ENCODE measurements at regions not wholly inside any gene's neighbourhood (a gene's known extent, or its start where the extent isn't known, plus 50 kb on each side); places are given as distances from the start of the nearest gene placed in this dataset.
"Not testable (repeated sequence)": the region's sequence is repeated elsewhere in the genome, so short reads cannot be mapped to it uniquely, and the experiment has no call there.

DNA sequence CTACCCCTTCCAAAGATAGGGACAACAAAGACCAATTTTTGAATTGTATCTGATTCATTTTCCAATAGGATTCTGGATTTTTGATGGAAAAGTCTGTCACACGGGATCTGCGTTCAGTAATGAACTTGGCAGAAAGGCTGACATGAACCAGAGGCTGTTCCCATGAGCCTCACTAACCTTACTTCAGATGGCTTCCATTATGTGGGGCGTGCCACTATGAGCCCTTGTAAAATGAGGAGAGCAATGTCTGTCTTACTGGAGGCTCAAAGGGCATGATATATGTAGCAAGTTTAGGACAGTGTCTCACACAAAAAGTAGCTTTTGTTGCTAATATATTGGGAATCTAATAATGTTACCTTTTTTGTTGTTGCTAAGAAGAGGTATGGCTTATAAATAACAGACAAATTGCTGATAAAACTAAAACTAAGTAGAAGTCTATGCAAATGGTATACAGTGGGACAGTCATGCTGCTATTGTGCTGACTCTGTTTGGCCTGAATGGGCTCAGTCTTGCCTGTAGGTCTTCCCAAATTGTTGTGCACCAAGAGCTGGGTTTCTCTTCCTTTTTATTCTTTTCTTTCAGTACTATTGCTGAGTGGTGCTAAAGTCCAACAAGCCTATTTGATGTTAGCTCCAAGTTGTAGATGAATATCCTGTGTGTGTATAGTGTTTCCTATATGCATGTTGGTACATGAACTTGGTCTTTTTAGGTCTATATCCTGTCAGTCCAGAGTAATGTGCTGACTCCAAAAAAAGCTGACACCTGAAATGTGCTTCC, 132.1 kb downstream of the SPRY1 start:
- no peak overlapping the region for H3K27ac ChIP-seq
- ATAC-seq (no peak), DNase-seq (no peak), FAIRE-seq (no peak)
- H3K27me3 ChIP-seq, result no peaks in the 10 kb centered on the region
- intact Hi-C loops (cut with DNase I), result no loop called here
- no peaks in the 10 kb centered on the region for H3K36me3 ChIP-seq
- TF ChIP-seq, protein P1, sequence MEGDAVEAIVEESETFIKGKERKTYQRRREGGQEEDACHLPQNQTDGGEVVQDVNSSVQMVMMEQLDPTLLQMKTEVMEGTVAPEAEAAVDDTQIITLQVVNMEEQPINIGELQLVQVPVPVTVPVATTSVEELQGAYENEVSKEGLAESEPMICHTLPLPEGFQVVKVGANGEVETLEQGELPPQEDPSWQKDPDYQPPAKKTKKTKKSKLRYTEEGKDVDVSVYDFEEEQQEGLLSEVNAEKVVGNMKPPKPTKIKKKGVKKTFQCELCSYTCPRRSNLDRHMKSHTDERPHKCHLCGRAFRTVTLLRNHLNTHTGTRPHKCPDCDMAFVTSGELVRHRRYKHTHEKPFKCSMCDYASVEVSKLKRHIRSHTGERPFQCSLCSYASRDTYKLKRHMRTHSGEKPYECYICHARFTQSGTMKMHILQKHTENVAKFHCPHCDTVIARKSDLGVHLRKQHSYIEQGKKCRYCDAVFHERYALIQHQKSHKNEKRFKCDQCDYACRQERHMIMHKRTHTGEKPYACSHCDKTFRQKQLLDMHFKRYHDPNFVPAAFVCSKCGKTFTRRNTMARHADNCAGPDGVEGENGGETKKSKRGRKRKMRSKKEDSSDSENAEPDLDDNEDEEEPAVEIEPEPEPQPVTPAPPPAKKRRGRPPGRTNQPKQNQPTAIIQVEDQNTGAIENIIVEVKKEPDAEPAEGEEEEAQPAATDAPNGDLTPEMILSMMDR (IDR thresholded peaks at IDR 0.05), result no peak
- no peaks in the 10 kb centered on the region for H3K9me3 ChIP-seq
- no peak overlapping the region for H3K4me3 ChIP-seq
- H3K4me1 ChIP-seq, result no peaks in the 10 kb centered on the region
- 67 to 78% methylated on average over 3 of the region's 3 CpGs for WGBS, 2 donors

DNA sequence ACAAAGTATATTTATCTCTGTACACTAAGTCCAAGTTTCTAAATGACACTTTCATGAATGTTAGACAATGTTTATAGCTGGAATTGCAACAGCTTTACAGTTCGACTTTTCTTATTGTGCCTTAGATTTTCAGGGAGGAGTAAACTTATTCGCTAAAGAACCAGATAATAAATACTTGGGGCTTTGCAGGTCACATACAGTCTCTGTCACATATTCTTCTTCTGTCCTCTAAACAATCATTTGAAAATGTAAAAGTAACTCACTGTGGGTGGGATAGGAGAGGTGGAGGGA, 132.6 kb downstream of the SPRY1 start:
- 80 to 84% methylated on average over 2 of the region's 2 CpGs for WGBS, 2 donors
- no peak for DNase-seq
- Histone ChIP-seq H3K27ac (no peak overlapping the region), H3K9me3 (no peaks in the 10 kb centered on the region), H3K4me1 (no peaks in the 10 kb centered on the region), H3K4me3 (no peak overlapping the region), H3K27me3 (no peaks in the 10 kb centered on the region), H3K36me3 (no peaks in the 10 kb centered on the region)
- FAIRE-seq, result no peak
- TF ChIP-seq, protein P1 (IDR thresholded peaks at IDR 0.05), result no peak
- intact Hi-C loops (cut with DNase I), result no loop called here
- no peak for ATAC-seq

DNA sequence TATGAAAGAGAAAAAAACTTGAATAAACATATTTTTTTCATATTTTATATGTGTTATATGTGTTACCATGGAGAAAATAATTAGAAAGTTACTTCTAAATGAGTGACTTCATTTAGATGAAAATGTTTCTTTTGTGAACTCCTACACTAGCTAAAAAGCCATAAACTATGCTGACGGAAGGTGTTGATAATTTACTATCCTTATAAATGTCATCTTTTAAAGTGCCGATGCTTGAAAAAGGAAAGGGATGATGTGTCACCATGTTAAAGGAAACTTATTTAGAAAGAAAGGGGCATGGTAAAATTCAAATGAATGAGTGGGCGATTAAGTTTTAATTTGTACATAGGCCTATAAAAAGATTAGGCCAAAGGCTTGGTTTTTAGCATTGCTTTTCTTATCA, 133.8 kb downstream of the SPRY1 start:
- TF ChIP-seq, protein P1 (IDR thresholded peaks at IDR 0.05), result no peak
- Histone ChIP-seq H3K27me3 (no peaks in the 10 kb centered on the region), H3K4me3 (no peak overlapping the region), H3K4me1 (no peaks in the 10 kb centered on the region), H3K27ac (no peak overlapping the region), H3K36me3 (no peaks in the 10 kb centered on the region), H3K9me3 (no peaks in the 10 kb centered on the region)
- no peak for FAIRE-seq
- no peak for ATAC-seq
- intact Hi-C loops (cut with DNase I), result no loop called here
- no peak for DNase-seq
- WGBS, 2 donors, result 92% methylated on average over 3 of the region's 3 CpGs

DNA sequence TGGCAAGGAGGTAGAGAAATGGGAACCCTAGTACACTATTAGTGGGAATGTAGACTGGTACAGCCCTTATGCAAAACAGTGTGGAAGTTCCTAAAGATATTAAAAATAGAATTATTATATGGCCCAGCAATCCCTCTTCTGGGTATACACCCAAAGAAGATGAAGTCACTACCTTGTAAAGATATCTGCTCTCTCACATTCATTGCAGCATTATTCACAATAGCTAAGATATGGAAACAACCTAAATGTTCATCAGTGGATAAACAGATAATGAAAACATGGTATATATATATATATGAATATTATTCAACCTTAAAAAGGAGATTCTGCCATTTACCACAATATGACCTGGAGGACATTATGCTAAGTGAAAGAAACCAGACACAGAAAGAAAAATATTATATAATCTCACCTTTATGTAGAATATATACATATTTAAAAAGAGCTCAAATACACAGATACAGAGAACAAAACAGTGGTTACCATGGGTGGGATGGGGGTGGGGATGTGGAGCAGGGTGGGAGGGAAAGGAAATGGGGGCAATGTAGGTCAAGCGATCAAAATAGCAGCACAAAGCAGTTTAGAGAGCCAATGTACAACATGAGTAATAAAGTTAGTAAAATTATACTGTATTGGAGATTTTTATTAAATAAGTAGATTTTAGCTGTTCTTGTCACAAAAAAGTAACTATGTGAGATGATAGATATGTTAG, 138.6 kb downstream of the SPRY1 start:
- H3K4me1 ChIP-seq, result no peaks in the 10 kb centered on the region
- no peak overlapping the region for H3K4me3 ChIP-seq
- TF ChIP-seq, protein P1 (IDR thresholded peaks at IDR 0.05), result no peak
- no peak for DNase-seq
- H3K36me3 ChIP-seq, result no peaks in the 10 kb centered on the region
- no peaks in the 10 kb centered on the region for H3K9me3 ChIP-seq
- no peaks in the 10 kb centered on the region for H3K27me3 ChIP-seq
- no peak overlapping the region for H3K27ac ChIP-seq
- no peak for ATAC-seq
- 82 to 98% methylated on average over 1 of the region's 1 CpG for WGBS, 2 donors
- intact Hi-C loops (cut with DNase I), result no loop called here
- FAIRE-seq, result no peak

DNA sequence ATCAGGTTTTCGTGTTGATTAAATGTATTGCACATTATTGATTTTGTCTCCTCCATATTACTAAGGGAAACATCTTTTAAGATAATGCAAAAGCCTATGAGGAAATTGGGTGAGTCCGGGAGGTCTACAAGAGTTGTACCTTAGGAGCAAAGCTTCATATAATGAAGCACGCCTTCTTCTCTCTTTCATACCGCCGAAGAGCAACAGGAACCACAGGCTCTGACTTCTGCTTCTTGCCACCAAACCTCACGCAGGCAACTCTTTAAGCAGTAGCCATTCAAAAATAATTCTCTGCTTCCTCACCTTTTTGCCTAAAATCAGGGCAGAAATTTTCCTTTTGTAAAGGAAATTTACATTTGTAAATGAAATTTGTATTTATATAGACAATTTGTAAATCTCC, 139.6 kb downstream of the SPRY1 start:
- H3K27ac ChIP-seq, result no peak overlapping the region
- no peaks in the 10 kb centered on the region for H3K36me3 ChIP-seq
- no peaks in the 10 kb centered on the region for H3K9me3 ChIP-seq
- DNase-seq (no peak), ATAC-seq (no peak), FAIRE-seq (no peak)
- 80 to 81% methylated on average over 6 of the region's 6 CpGs for WGBS, 2 donors
- intact Hi-C loops (cut with DNase I), result no loop called here
- no peak overlapping the region for H3K4me3 ChIP-seq
- no peaks in the 10 kb centered on the region for H3K4me1 ChIP-seq
- TF ChIP-seq, protein P1 (IDR thresholded peaks at IDR 0.05), result no peak
- H3K27me3 ChIP-seq, result no peaks in the 10 kb centered on the region

DNA sequence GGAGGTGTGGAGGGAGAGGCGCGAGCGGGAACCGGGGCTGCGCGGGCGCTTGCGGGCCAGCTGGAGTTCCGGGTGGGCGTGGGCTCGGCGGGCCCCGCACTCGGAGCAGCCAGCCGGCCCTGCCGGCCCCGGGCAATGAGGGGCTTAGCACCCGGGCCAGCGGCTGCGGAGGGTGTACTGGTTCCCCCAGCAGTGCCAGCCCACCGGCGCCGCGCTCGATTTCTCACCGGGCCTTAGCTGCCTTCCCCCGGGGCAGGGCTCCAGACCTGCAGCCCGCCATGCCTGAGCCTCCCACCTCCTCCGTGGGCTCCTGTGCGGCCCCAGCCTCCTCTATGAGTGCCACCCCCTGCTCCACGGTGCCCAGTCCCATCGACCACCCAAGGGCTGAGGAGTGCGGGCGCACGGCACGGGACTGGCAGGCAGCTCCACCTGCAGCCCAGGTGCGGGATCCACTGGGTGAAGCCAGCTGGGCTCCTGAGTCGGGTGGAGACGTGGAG, 141.4 kb downstream of the SPRY1 start:
- H3K36me3 ChIP-seq; H3K9me3 ChIP-seq; ATAC-seq; H3K4me3 ChIP-seq; H3K27ac ChIP-seq; H3K4me1 ChIP-seq; intact Hi-C loops (cut with DNase I); H3K27me3 ChIP-seq; FAIRE-seq: not testable (repeated sequence)
- peak in 1 of 6 donors; percentile 51 for DNase-seq
- WGBS, 2 donors, result 94 to 95% methylated on average over 38 to 39 of the region's 39 CpGs

Measured in pancreas (tissue), 10 donors.